NT2/D1 (cell line): ENCODE measurements at regions not wholly inside any gene's neighbourhood (a gene's known extent, or its start where the extent isn't known, plus 50 kb on each side); places are given as distances from the start of the nearest gene placed in this dataset.

ENCODE experiments used
- SUZ12 ChIP-seq: IDR thresholded peaks from 2 replicates; pipeline ENCODE4 v1.6.1; 2011; ENCODE audit not compliant: insufficient read length, insufficient read depth; ENCODE audit errors: extremely low read depth
- YY1 ChIP-seq: IDR thresholded peaks from 2 replicates; pipeline ENCODE4 v1.6.1; 2011; ENCODE audit not compliant: insufficient read length, insufficient read depth

GRCh38 chr7:18295781-18296423 is 199.6 kb upstream of the HDAC9 start:
- no peak for TF ChIP-seq YY1
- TF ChIP-seq SUZ12, result no peak
